Activated CD4-positive, alpha-beta T cell treated with anti-CD3 and anti-CD28 coated beads, Interleukin-2, amount 50 U/mL, for 16 hours (primary cell): ENCODE measurements at regions not wholly inside any gene's neighbourhood (a gene's known extent, or its start where the extent isn't known, plus 50 kb on each side); places are given as distances from the start of the nearest gene placed in this dataset.
"Not testable (repeated sequence)": the region's sequence is repeated elsewhere in the genome, so short reads cannot be mapped to it uniquely, and the experiment has no call there.

Experiments
- DNase-seq: peaks from one replicate; pipeline ENCODE4 v3.0.0-alpha.2; 2020

DNA sequence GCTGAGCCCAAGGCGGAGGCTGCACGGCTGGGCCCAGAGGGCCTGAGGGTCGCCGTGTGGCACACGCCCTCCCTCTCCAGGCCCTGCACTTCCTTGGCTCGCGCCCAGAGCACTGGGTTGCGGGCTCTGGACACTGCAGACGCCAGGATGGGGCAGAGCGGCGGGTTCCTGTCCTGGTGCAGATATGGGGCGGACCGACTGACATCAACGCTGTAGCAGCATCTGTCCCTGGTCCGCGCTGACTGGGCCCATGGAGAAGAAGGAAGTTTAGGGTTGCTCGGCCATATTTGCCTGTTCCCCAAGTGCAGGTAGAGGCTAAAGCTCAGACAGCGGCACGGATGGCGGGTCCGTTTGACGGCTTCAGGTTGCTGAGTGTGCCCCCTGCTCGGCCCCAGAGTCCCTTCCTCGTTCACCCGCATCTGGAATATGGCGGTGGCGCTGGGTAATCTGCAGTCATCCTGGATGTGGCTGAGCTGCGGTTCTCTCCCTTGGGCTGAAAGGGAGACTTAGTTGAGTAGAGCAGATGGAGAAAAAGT lies 116.1 kb downstream of the OR13A1 start:
- DNase-seq: no peak

DNA sequence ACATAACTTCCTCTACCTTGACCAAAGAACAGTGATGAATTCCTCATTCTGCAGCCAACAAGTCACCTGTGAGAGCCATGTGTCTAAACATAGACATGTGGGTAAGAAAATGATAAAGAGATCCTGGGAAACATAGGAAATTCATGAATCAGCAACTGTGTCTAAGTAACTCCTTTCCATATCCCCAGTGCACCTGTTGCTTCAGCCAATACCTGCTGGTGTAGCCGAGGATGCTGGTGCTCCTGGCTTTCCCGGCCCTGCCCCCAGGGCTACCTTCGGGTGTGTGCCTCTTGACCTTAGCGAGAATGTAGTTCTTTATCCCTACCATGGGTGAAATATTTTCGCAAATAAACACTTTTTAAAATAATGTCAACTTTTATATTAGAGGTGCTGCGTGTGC lies 114.1 kb downstream of the OR13A1 start:
- no peak for DNase-seq

DNA sequence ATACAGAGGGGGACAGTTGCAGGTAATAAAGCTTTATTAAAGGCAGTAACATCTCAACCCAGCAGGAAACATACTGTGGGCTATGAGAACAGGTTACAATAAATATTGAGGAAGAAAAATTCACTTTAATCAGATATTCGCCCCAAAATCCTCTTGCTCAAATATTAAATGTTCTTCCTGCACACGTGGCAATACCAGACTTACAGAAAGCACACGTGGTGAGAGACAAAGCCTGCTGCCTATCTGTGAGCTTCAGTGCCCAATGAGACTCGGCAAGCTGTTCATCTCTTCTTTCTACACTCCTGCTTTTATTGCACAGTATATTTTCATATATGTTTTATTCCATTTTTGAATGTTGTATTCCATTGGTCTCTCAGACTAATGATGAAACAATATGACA lies 113.2 kb downstream of the OR13A1 start:
- DNase-seq: no peak

DNA sequence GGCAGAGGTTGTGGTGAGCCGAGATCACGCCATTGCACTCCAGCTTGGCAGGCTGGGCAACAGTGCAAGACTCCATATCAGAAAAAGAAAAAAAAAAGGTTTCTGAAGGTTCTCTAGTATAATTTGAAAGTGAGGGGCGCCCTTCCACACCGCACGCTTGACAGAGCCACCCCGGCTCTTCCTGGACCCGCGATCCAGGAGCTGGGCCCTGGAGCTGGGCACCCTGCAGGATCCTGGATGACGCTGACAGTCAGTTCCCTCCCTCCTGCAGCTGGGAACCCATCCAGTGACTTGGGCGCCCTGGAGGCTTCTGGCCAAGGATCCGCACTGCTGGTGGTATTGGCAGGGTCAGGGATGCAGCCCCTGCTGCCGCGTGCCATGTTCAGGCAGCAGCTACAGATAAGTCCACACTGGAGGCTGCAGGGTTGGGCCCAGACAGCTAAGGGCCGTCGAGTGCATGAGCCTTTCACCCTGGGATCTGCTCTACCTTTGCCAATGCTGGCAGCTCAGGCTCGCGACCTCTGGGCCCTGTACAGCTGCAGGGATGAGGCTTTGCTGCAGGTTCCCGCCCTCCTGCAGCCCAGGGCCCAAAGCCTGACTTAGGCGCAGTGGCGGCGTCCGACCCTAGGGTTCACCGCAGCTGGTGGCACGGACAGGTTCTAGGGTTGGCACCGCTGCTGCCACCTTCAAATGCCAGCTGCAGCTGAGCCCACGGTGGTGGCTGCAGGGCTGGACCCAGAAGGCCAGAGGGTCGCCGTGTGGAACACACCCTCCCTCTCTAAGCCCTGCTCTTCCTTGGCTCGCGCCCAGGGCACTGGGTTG lies 110.2 kb downstream of the OR13A1 start:
- DNase-seq: no peak

DNA sequence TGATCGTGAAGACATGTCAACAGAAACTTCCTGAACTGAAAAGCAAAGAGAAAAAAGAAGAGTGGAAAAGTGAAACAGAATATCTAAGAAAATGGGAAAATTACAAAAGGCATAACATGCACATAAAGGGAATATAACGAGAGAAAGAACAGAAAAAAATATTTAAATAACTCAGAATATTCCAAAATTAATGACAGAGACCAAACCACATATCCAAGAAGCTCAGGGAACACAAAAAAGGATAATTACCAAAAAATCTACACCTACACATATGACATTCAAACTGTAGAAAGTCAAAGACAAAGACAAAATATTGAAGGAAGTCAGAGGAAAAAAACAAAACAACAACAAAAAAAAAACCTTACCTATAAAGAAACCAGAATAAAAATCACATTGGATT lies 105.5 kb downstream of the OR13A1 start:
- DNase-seq: no peak

- no peak for DNase-seq
Measured at GRCh38 chr10:45211576-45211975, 103.8 kb downstream of the OR13A1 start.

DNA sequence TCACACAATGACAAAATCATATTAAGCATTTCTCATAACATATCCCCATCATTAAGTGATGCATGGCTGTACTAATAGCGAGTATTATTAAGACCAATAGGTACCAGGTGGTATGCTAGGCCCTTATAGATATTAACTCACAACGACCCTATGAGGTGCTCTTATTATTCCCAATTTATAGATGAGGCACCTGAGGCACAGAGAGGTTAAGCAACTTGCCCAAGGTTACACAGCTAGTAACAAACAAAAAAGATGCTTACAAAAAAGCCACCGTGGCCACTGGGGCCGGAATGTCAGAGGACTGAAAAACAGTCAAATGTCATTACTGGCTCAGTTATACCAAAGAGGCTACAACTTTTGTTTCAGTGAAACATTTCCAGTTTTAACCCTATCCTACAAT lies 96.0 kb downstream of the OR13A1 start:
- DNase-seq: no peak

DNA sequence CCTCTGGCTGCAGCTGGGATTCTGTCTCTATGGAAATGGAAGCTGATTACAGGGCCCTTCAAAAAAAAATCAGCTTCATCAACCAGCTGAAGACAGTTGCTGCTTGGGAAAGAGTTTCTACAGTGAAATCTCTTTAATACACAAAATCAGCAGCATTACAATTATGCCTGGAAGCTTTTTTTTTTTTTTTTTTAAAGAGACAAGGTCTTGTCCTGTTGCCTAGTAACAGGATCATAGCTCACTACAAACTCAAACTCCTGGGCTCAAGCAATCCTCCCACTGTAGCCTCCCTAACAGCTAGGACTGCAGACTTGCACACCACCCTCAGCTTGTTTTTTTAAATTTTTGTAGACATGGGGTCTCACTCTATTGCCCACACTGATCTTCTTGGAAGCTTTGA lies 94.5 kb downstream of the OR13A1 start:
- DNase-seq: no peak

DNA sequence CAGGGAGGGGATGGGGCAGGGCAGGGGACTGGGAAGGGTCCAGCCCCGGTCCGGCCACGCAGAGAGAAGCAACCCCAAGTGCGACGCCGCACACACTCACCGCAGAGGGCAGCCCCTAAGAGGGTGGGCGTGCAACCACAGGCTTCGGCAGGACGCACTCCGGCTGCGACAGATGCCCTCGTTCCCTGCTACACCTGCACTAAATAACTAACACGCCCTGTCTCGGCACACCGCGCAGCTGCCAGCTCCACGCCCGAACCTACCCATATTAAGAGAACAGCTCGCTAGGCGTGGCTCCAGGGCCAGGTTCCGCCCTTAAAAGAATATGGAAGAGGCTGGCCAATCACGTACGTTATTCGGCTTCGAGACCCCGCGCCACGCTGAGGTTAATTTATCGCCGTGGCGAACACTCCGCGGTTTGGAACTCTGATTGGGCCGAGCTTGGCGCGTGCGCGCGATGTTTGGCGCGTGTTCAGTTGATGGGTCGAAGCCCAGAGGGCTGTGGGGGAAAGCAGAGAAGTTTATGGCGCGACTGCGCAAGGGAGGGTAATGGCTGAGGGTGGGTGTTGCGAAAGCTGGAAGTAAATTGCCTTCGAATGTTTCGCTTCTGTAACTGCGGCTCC lies 91.1 kb downstream of the OR13A1 start:
- no peak for DNase-seq

GRCh38 chr10:45227042-45227441 lies 88.4 kb downstream of the OR13A1 start:
- DNase-seq: no peak

DNA sequence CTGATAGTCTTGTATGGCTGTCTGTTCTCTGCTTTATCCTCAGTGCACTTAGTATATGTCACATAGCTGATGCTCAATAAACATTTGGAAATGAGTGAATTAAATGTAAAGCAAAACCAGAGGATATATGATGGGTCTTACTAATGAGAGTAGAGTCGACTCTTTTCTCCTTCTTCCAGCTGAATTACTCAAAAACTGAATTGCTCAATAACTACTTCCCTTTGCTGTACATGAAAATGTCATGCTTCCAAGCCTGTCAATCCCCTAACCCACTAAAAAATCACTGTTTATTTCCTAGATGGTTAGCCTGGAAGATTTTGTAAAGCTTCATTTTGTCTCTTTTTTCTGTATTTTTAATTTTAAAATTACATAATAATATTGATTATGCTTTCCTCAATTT lies 88.0 kb downstream of the OR13A1 start:
- DNase-seq: no peak

DNA sequence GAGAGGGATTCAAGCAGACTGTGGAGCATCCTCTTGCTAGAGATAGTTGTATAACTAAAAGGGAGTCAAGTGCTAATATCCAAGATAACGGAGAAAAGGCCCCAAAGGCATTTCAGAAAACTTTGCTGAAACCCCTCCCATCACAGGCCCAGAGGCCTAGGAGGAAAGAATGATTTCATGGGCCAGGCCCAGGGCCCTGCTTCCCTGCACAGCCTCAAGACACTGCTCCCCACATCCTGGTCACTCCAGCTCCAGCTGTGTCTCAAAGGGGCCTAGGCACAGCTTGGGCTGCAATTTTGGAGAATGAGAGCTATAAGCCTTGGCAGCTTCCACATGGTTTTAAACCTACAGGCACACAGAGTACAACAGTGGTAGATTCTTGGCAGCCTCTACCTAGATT lies 85.6 kb downstream of the OR13A1 start:
- DNase-seq: no peak

DNA sequence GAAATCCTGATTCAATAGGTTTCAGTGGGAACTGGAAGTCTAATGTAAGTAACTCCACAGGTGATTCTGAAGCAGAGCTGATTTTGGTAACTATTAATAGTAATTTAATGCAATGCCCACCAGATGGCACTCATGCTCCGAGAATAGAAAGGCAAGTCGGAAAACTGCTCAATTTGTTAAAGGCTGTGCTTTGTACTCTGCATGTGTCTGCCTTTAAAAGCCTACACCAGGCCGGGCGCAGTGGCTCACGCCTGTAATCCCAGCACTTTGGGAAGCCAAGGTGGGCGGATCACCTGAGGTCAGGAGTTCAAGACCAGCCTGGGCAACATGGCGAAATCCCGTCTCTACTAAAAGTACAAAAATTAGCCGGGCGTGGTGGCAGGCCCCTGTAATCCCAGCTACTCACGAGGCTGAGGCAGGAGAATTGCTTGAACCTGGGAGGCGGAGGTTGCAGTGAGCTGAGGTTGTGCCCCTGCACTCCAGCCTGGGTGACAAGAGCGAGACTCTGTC lies 80.1 kb downstream of the OR13A1 start:
- peak; percentile 60 for DNase-seq

DNA sequence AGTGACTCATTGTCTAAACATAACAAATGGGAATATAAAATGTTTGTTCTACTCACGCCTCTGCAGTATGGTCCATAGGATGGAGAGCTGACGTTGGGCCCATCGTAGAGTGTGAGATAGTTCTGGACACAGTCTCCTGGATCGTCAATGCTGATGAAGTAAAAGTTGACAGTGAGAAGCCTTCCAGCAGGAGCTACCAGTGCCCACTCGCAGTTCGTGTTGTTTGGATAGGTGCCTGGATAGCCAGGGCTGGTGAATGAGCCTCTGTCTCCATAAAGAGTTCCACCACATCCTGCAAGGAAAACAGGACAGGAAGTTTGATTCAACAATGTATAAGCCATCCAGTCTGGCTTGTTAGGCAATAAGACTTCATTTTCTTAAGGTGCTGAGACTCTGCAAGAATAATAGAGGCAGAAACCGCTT lies 79.6 kb downstream of the OR13A1 start:
- DNase-seq: no peak

GRCh38 chr10:45238896-45239295 lies 76.5 kb downstream of the OR13A1 start:
- DNase-seq: no peak

DNA sequence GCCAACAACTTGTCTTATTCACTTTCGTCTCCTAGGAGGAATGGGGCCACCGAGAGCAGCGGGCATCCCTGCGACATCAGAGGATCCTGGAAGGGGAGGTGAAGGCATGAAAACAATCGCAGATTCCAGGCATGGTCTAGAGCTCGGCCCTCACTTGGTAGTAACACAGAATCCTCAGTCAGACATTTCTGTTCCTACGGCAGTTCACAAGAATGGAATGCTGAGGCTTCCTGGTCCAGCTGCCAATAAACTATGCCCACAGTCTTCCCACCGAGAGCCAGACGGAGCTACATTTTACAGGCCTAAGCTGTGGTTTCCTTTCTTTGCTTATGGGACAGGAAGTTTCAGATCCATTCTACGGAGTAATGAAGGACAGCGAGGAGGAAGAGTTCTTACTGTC lies 75.8 kb downstream of the OR13A1 start:
- DNase-seq: no peak

DNA sequence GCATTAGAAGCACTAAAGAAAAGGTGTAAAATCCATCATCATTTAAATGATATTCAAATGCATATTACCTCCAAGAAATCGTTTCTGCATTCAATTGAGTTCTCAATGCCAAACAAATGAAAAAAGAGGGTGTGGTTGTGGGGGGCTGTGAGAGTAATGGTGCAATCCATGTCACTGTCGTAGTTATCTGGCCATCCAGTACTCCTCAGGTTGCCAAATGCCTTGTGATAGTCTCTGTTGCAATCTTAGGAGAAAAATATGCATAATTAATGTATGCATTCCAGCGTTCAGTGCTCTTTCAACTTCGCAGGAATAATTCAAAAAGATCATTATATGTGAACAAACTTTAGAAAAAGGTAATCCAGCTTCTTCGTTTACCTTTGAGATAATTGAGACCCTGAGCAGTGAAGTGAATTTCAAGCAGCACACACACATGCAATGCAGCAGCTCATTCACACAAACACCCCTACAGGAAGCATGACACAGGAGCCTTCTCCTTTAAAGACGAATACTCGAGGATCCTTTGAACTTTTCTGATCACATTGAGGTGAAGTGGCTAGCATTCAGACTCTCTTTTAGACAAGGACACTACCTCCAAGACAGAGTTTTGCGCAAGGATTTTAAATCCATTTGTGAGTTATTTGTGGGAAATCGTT lies 73.4 kb downstream of the OR13A1 start:
- no peak for DNase-seq

- DNase-seq: no peak
Measured at GRCh38 chr10:45243261-45243660, 72.1 kb downstream of the OR13A1 start.

DNA sequence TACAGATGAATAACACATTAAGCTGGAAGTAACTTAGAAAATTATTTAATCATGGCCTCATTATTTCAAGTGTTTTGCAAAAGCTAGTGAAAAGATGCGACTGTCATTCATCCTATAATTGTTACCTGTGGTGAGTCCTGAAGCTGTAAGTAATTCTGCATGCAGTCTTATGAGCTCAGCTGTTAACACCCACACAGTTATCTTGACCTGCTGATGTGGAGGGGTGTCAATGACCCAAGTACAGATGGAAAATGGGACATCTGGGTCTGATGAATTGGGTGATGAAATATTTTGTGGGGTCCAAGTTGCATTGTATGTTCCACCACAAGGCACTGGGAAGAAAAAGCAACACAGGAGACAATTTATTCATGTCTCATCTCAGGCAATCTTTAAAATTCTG lies 68.9 kb downstream of the OR13A1 start:
- no peak for DNase-seq

- peak; percentile 62 for DNase-seq
Measured at GRCh38 chr10:45249978-45250693, 65.3 kb downstream of the OR13A1 start.

DNA sequence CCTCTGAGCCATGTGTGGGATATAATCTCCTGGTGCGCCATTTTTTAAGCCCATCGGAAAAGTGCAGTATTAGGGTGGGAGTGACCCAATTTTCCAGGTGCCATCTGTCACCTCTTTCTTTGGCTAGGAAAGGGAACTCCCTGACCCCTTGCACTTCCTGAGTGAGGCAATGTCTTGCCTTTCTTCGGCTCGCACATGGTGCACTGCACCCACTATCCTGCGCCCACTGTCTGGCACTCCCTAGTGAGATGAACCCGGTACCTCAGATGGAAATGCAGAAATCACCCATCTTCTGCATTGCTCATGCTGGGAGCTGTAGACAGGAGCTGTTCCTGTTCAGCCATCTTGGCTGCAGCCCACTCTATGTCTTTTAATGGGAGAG lies 64.7 kb downstream of the OR13A1 start:
- not testable (repeated sequence) for DNase-seq
